Stomach (tissue), 8 donors: ENCODE measurements at regions not wholly inside any gene's neighbourhood (a gene's known extent, or its start where the extent isn't known, plus 50 kb on each side); places are given as distances from the start of the nearest gene placed in this dataset.
"Not testable (repeated sequence)": the region's sequence is repeated elsewhere in the genome, so short reads cannot be mapped to it uniquely, and the experiment has no call there.

Experiments used
- DNase-seq, 2 donors: peaks; one replicate each; pipeline versions ENCODE4 v3.0.0 to v3.0.0-alpha.2; 2013 to 2019
- H3K27ac ChIP-seq, 5 donors: fragments of 200-600 bp in 4 of 5; sonication (generic) in 4 of 5; one replicate each; pipeline ENCODE4 v1.5.1; 2013 to 2019; ENCODE audit warnings: mild to moderate bottlenecking in 1 of 5, moderate library complexity in 1 of 5
- H3K27me3 ChIP-seq, 3 donors: fragments of 200-600 bp; sonication (generic); one replicate each; pipeline ENCODE4 v1.5.1; 2017 to 2019; ENCODE audit warnings: mixed run types in 1 of 3
- H3K36me3 ChIP-seq, 4 donors: fragments of 200-600 bp; sonication (generic); 1 replicate in 3 of 4; 2 replicates in 1 of 4; pipeline ENCODE4 v1.5.1; 2016 to 2019
- H3K4me1 ChIP-seq, 4 donors: fragments of 200-600 bp; sonication (generic); one replicate each; pipeline ENCODE4 v1.5.1; 2016 to 2019
- H3K4me3 ChIP-seq, 4 donors: fragments of 200-600 bp; sonication (generic) in 3 of 4; one replicate each; pipeline ENCODE4 v1.5.1; 2016 to 2019; ENCODE audit warnings: mild to moderate bottlenecking in 1 of 4
- H3K9me3 ChIP-seq, 4 donors: fragments of 200-600 bp; sonication (generic); one replicate each; pipeline ENCODE4 v1.5.1; 2016 to 2019
- EP300 ChIP-seq: sonication (generic); formaldehyde crosslinking; IDR thresholded peaks from one replicate; pipeline ENCODE4 v1.6.1; 2017; ENCODE audit warnings: antibody characterized with exemption
- POLR2A ChIP-seq, 4 donors: fragments of 450-650 bp; IDR thresholded peaks; one replicate each; pipeline ENCODE4 v1.6.1; 2016; ENCODE audit warnings: antibody characterized with exemption in 4 of 4, control low read depth in 2 of 4, mild to moderate bottlenecking in 1 of 4, moderate library complexity in 1 of 4
- POLR2AphosphoS5 ChIP-seq, 3 donors: sonication (generic); formaldehyde crosslinking; IDR thresholded peaks; one replicate each; pipeline ENCODE4 v1.6.1; 2016; ENCODE audit warnings: antibody characterized with exemption in 3 of 3
- WGBS, 5 donors: extraction: QIAGEN DNeasy Blood & Tissue Kit in 3 of 5; methylation state at CpG; one replicate each; pipeline versions ENCODE4 v1.1.5 to v1.1.7; 2013 to 2018; 5-methylcytosine and 5-hydroxymethylcytosine counted together
- intact Hi-C: fragments of 100-400 bp; cut with DNase I; formaldehyde crosslinking; loops from one replicate; pipeline ENCODE4 v1.15.1; 2023; ENCODE audit warnings: low total_unique reads
- TF ChIP-seq, protein P1 (sequence below), 7 experiments: fragments of 450-650 bp in 4 of 7; fragments of 200-600 bp in 3 of 7; sonication (generic) in 3 of 7; IDR thresholded peaks; one replicate each; pipeline ENCODE4 v1.5.1; 2016 to 2019; ENCODE audit warnings: antibody characterized with exemption in 7 of 7, control low read depth in 2 of 7, mild to moderate bottlenecking in 1 of 7
- donor health status: healthy with polysubstance abuse.
- donor health status: Bipolar disorder and iron deficiency.
- donor health status: healthy.

DNA sequence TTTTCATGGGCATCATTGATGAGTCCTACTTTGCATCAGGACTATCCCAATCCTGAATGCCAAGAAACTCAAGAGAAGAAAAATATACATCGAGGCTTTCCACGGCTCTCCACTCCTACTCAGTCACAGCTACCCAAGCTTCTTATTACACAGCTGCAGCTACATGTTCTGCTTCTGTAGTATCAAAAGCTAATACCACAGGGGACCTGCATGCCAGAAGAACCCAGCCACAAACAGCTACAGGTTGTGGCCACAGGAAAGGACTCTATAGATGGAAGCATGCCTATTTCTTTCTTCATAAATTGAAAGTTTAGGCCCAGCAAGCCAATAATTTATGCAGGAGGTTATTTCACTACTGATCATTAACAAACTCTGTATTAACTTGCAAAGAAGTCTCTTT, 209.7 kb upstream of the EGLN3 start:
- intact Hi-C loops = no loop called here
- no peaks in the 10 kb centered on the region for H3K27me3 ChIP-seq
- H3K4me3 ChIP-seq = no peak overlapping the region
- TF ChIP-seq POLR2A (IDR thresholded peaks at IDR 0.05) (no peak), EP300 (no peak), POLR2AphosphoS5 (IDR thresholded peaks at IDR 0.05) (no peak)
- TF ChIP-seq, protein P1, sequence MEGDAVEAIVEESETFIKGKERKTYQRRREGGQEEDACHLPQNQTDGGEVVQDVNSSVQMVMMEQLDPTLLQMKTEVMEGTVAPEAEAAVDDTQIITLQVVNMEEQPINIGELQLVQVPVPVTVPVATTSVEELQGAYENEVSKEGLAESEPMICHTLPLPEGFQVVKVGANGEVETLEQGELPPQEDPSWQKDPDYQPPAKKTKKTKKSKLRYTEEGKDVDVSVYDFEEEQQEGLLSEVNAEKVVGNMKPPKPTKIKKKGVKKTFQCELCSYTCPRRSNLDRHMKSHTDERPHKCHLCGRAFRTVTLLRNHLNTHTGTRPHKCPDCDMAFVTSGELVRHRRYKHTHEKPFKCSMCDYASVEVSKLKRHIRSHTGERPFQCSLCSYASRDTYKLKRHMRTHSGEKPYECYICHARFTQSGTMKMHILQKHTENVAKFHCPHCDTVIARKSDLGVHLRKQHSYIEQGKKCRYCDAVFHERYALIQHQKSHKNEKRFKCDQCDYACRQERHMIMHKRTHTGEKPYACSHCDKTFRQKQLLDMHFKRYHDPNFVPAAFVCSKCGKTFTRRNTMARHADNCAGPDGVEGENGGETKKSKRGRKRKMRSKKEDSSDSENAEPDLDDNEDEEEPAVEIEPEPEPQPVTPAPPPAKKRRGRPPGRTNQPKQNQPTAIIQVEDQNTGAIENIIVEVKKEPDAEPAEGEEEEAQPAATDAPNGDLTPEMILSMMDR (IDR thresholded peaks at IDR 0.05) = no peak
- H3K36me3 ChIP-seq = no peaks in the 10 kb centered on the region
- DNase-seq = no peak
- 87 to 97% (median 93%) methylated on average over 2 of the region's 2 CpGs for WGBS, 5 donors
- no peak overlapping the region for H3K27ac ChIP-seq
- H3K9me3 ChIP-seq = no peaks in the 10 kb centered on the region
- H3K4me1 ChIP-seq = no peaks in the 10 kb centered on the region

DNA sequence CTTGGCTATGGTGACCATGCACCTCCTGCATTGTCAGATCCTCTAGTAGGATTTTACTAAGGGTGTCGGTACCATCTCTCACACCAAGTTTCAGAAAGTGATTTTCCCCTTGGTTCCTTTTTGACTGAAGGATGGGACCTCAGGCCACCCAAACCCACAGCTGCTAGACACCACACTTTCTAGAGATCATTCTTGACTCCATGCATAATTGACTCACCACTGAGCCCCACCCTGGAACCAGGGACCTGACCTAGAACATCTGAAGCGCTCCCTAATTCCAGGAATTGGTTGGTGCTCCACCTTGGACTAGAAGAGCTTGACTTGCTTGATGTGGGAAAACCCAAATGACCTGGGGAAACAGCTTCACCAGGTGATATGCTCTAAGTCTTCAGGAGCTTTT, 206.8 kb upstream of the EGLN3 start:
- no peaks in the 10 kb centered on the region for H3K27me3 ChIP-seq
- no peaks in the 10 kb centered on the region for H3K9me3 ChIP-seq
- TF ChIP-seq EP300 = no peak
- no peak for TF ChIP-seq POLR2AphosphoS5 (IDR thresholded peaks at IDR 0.05)
- no peak for TF ChIP-seq POLR2A (IDR thresholded peaks at IDR 0.05)
- TF ChIP-seq, protein P1 (IDR thresholded peaks at IDR 0.05) = no peak
- no peak for DNase-seq
- no peaks in the 10 kb centered on the region for H3K36me3 ChIP-seq
- intact Hi-C loops = no loop called here
- WGBS, 5 donors = 84 to 97% (median 91%) methylated on average over 2 of the region's 2 CpGs
- no peaks in the 10 kb centered on the region for H3K4me1 ChIP-seq
- no peak overlapping the region for H3K27ac ChIP-seq
- no peak overlapping the region for H3K4me3 ChIP-seq

DNA sequence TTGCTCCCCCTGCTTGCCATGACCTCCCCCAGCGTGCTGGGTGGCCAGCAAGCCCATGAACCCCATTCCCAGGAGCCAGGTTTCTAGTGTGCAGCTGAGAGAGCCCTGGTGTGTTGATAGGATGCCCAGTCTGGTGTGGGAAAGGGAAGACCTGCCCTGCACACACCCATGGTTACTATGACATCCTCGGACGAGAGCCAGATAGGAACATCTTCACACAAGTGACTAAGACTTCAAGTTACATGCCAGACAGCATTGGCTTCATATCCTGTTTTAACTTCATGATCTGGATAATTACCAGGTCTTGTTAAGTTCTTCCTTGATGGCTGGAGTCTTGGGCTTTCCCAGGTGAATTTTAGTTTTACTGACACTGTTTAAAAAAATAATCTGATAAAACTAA, 196.6 kb upstream of the EGLN3 start:
- intact Hi-C loops = no loop called here
- Histone ChIP-seq H3K27ac (no peak overlapping the region), H3K4me3 (no peak overlapping the region), H3K9me3 (peaks cover 0 to 37% (median 16%) of the 10 kb centered on the region in 4 donors), H3K27me3 (no peaks in the 10 kb centered on the region), H3K36me3 (no peaks in the 10 kb centered on the region), H3K4me1 (no peaks in the 10 kb centered on the region)
- no peak for DNase-seq
- 49 to 65% (median 62%) methylated on average over 3 of the region's 3 CpGs for WGBS, 5 donors
- no peak for TF ChIP-seq POLR2AphosphoS5 (IDR thresholded peaks at IDR 0.05)
- TF ChIP-seq, protein P1 (IDR thresholded peaks at IDR 0.05) = no peak
- TF ChIP-seq EP300 = no peak
- no peak for TF ChIP-seq POLR2A (IDR thresholded peaks at IDR 0.05)

DNA sequence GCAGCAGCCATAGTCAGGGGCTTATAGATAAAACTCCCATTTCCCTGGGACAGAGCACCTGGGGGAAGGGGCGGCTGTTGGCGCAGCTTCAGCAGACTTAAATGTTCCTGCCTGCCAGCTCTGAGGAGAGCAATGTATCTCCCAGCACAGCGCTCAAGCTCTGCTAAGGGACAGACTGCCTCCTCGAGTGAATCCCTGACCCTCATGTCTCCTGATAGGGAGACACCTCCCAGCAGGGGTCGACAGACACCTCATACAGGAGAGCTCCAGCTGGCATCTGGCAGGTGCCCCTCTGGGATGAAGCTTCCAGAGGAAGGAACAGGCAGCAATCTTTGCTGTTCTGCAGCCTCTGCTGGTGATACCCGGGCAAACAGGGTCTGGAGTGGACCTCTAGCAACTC, 189.3 kb upstream of the EGLN3 start:
- WGBS, 5 donors = 41 to 61% (median 46%) methylated on average over 6 of the region's 6 CpGs
- H3K4me1 ChIP-seq = peaks cover 13 to 14% (median 14%) of the 10 kb centered on the region in 4 donors
- peaks cover 3 to 39% (median 25%) of the 10 kb centered on the region in 4 donors for H3K9me3 ChIP-seq
- H3K36me3 ChIP-seq, intact Hi-C loops, DNase-seq, H3K27me3 ChIP-seq: not testable (repeated sequence)
- H3K4me3 ChIP-seq = peak overlapping the region in 1 of 4 donors; percentile 3
- H3K27ac ChIP-seq = peak overlapping the region in 2 of 5 donors; percentile 32 to 49

DNA sequence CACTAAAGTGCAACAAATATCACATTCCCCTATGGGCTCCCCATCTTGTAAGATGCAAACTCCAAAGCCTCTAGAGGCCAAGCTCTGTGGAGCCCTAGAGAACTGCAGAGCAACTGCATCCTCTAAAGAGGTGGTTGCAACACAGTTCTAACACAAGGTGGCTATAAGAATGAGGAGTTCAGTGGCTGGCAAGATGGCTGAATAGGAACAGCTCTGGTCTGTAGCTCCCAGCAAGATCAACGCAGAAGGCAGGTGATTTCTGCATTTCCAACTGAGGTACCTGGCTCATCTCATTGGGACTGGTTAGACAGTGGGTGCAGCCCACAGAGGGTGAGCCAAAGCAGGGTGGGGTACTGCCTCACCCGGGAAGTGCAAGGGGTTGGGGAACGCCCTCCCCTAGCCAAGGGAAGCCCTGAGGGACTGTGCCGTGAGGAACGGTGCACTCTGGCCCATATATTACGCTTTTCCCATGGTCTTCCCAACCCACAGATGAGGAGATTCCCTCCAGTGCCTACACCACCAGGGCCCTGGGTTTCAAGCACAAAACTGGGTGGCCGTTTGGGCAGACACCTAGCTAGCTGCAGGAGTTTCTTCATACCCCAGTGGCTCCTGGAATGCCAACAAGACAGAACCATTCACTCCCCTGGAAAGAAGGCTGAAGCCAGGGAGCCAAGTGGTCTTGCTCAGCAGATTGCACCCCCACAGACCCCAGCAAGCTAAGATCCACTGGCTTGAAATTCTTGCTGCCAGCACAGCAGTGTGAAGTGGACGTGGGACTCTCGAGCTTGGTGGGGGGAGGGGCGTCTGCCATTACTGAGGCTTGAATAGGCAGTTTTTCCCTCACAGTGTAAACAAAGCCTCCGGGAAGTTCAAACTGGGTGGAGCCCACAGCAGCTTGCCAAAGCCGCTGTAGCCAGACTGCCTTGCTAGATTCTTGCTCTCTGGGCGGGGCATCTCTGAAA, 188.6 kb upstream of the EGLN3 start:
- H3K27me3 ChIP-seq, H3K36me3 ChIP-seq, intact Hi-C loops: not testable (repeated sequence)
- Histone ChIP-seq H3K9me3 (peaks cover 3 to 33% (median 19%) of the 10 kb centered on the region in 4 donors), H3K4me1 (peaks cover 13 to 14% (median 14%) of the 10 kb centered on the region in 4 donors), H3K4me3 (peak overlapping the region in 1 of 4 donors; percentile 3), H3K27ac (peak overlapping the region in 3 of 5 donors; percentile 3 to 49 (median 32))
- TF ChIP-seq POLR2AphosphoS5 (IDR thresholded peaks at IDR 0.05) = peak in 1 of 3 donors; percentile 48
- WGBS, 5 donors = 48 to 65% (median 53%) methylated on average over 13 of the region's 13 CpGs
- DNase-seq = peak; percentile 89 to 90
